Hepatocyte (in vitro differentiated cells): ENCODE measurements at regions not wholly inside any gene's neighbourhood (a gene's known extent, or its start where the extent isn't known, plus 50 kb on each side); places are given as distances from the start of the nearest gene placed in this dataset.

Experiments used
- DNase-seq: peaks from one replicate; pipeline ENCODE4 v3.0.0-alpha.2; 2016; ENCODE audit warnings: low spot score
- H2AFZ ChIP-seq: fragments of 200-600 bp; sonication (generic); 2 replicates; pipeline ENCODE4 v1.6.0; 2016; ENCODE audit warnings: antibody characterized with exemption, mild to moderate bottlenecking
- H3K27ac ChIP-seq: fragments of 200-600 bp; sonication (generic); 2 replicates; pipeline ENCODE4 v1.5.1; 2016; ENCODE audit warnings: mild to moderate bottlenecking
- H3K27me3 ChIP-seq: fragments of 200-600 bp; sonication (generic); 2 replicates; pipeline ENCODE4 v1.6.1; 2016
- H3K36me3 ChIP-seq: fragments of 200-600 bp; sonication (generic); replicated peaks from 2 replicates; pipeline ENCODE4 v1.5.1; 2016; ENCODE audit warnings: low read depth; ENCODE audit not compliant: insufficient read depth
- H3K4me1 ChIP-seq: fragments of 200-600 bp; sonication (generic); 2 replicates; pipeline ENCODE4 v1.5.1; 2016; ENCODE audit warnings: mild to moderate bottlenecking, moderate library complexity; ENCODE audit not compliant: insufficient read depth
- H3K4me2 ChIP-seq: fragments of 200-600 bp; sonication (generic); 2 replicates; pipeline ENCODE4 v1.6.0; 2016
- H3K4me3 ChIP-seq: fragments of 200-600 bp; sonication (generic); 2 replicates; pipeline ENCODE4 v1.5.1; 2016; ENCODE audit warnings: mild to moderate bottlenecking
- H3K79me2 ChIP-seq: fragments of 200-600 bp; sonication (generic); 2 replicates; pipeline ENCODE4 v1.6.0; 2017; ENCODE audit warnings: mild to moderate bottlenecking
- H3K9me2 ChIP-seq: fragments of 200-600 bp; sonication (generic); replicated peaks from 2 replicates; pipeline ENCODE4 v1.6.0; 2017; ENCODE audit warnings: mild to moderate bottlenecking; ENCODE audit not compliant: insufficient read depth
- H3K9me3 ChIP-seq: fragments of 200-600 bp; sonication (generic); 2 replicates; pipeline ENCODE4 v1.5.1; 2016; ENCODE audit warnings: low read depth, mild to moderate bottlenecking
- H4K20me1 ChIP-seq: fragments of 200-600 bp; sonication (generic); 2 replicates; pipeline ENCODE4 v1.6.0; 2016; ENCODE audit warnings: mild to moderate bottlenecking; ENCODE audit not compliant: insufficient read depth, poor library complexity, severe bottlenecking
- CTCF ChIP-seq: fragments of 200-600 bp; sonication (generic); IDR thresholded peaks from 2 replicates; pipeline ENCODE4 v1.5.1; 2016; ENCODE audit warnings: antibody characterized with exemption, mild to moderate bottlenecking; ENCODE audit not compliant: poor library complexity
- EZH2 ChIP-seq: fragments of 200-600 bp; sonication (generic); IDR thresholded peaks from 2 replicates; pipeline ENCODE4 v1.6.1; 2016; ENCODE audit warnings: antibody characterized with exemption, mild to moderate bottlenecking, borderline replicate concordance
- EZH2phosphoT487 ChIP-seq: fragments of 200-600 bp; sonication (generic); IDR thresholded peaks from one replicate; pipeline ENCODE4 v1.6.1; 2018; ENCODE audit warnings: antibody characterized with exemption, mild to moderate bottlenecking, low read depth, moderate library complexity; ENCODE audit not compliant: unreplicated experiment, severe bottlenecking
- WGBS: methylation state at CpG from one replicate; pipeline ENCODE4 v1.1.6; 2016; ENCODE audit warnings: low lambda C conversion rate; ENCODE audit errors: missing lambda C conversion rate; 5-methylcytosine and 5-hydroxymethylcytosine counted together

GRCh38 chr3:88704338-88704737, 403.1 kb upstream of the EPHA3 start:
- H3K4me2 ChIP-seq = no peak overlapping the region
- H3K9me3 ChIP-seq = no peaks in the 10 kb centered on the region
- no peaks in the 10 kb centered on the region for H3K4me1 ChIP-seq
- DNase-seq = no peak
- no peak overlapping the region for H2AFZ ChIP-seq
- H4K20me1 ChIP-seq = no peaks in the 10 kb centered on the region
- no peak overlapping the region for H3K27ac ChIP-seq
- H3K9me2 ChIP-seq = no peaks in the 10 kb centered on the region
- no peaks in the 10 kb centered on the region for H3K79me2 ChIP-seq
- no peaks in the 10 kb centered on the region for H3K27me3 ChIP-seq
- H3K4me3 ChIP-seq = no peak overlapping the region
- TF ChIP-seq CTCF (no peak), EZH2 (no peak), EZH2phosphoT487 (no peak)
- no peaks in the 10 kb centered on the region for H3K36me3 ChIP-seq
- WGBS = 88% methylated on average over 3 of the region's 3 CpGs

- no peak for DNase-seq
- Histone ChIP-seq H3K27ac (no peak overlapping the region), H2AFZ (no peak overlapping the region), H3K4me1 (no peaks in the 10 kb centered on the region), H3K4me2 (no peak overlapping the region), H3K9me3 (no peaks in the 10 kb centered on the region), H3K79me2 (no peaks in the 10 kb centered on the region), H3K9me2 (no peaks in the 10 kb centered on the region), H3K27me3 (no peaks in the 10 kb centered on the region), H3K4me3 (no peak overlapping the region), H4K20me1 (no peaks in the 10 kb centered on the region), H3K36me3 (no peaks in the 10 kb centered on the region)
- WGBS = 95% methylated on average over 1 of the region's 1 CpG
- TF ChIP-seq EZH2 (no peak), CTCF (no peak), EZH2phosphoT487 (no peak)
These were observed 399.6 kb upstream of the EPHA3 start for GRCh38 chr3:88707837-88708236.

GRCh38 chr3:88712552-88712951, 394.9 kb upstream of the EPHA3 start:
- no peaks in the 10 kb centered on the region for H3K4me1 ChIP-seq
- H4K20me1 ChIP-seq = no peaks in the 10 kb centered on the region
- H3K4me3 ChIP-seq = no peak overlapping the region
- no peak for DNase-seq
- 92% methylated on average over 2 of the region's 2 CpGs for WGBS
- no peaks in the 10 kb centered on the region for H3K36me3 ChIP-seq
- H3K9me3 ChIP-seq = no peaks in the 10 kb centered on the region
- H3K79me2 ChIP-seq = no peaks in the 10 kb centered on the region
- no peak overlapping the region for H3K27ac ChIP-seq
- no peaks in the 10 kb centered on the region for H3K27me3 ChIP-seq
- H3K4me2 ChIP-seq = no peak overlapping the region
- H2AFZ ChIP-seq = no peak overlapping the region
- TF ChIP-seq CTCF = no peak
- TF ChIP-seq EZH2phosphoT487 = no peak
- no peak for TF ChIP-seq EZH2
- no peaks in the 10 kb centered on the region for H3K9me2 ChIP-seq

- Histone ChIP-seq H3K27me3 (no peaks in the 10 kb centered on the region), H3K9me2 (no peaks in the 10 kb centered on the region), H2AFZ (no peak overlapping the region), H3K79me2 (no peaks in the 10 kb centered on the region), H3K4me1 (no peaks in the 10 kb centered on the region), H4K20me1 (no peaks in the 10 kb centered on the region), H3K36me3 (no peaks in the 10 kb centered on the region), H3K4me2 (no peak overlapping the region), H3K27ac (no peak overlapping the region), H3K4me3 (no peak overlapping the region), H3K9me3 (no peaks in the 10 kb centered on the region)
- TF ChIP-seq CTCF (no peak), EZH2phosphoT487 (no peak), EZH2 (no peak)
- WGBS = 86% methylated on average over 2 of the region's 2 CpGs
- DNase-seq = no peak
These were observed 394.2 kb upstream of the EPHA3 start for GRCh38 chr3:88713233-88713691.
